Stimulated activated CD4-positive, alpha-beta T cell treated with anti-CD3 and anti-CD28 coated beads, Interleukin-4, amount 100 ng/mL, for 48 hours (primary cell): ENCODE measurements at regions not wholly inside any gene's neighbourhood (a gene's known extent, or its start where the extent isn't known, plus 50 kb on each side); places are given as distances from the start of the nearest gene placed in this dataset.

Source experiments
- DNase-seq, 2 donors: peaks; one replicate each; pipeline ENCODE4 v3.0.0-alpha.2; 2020; ENCODE audit warnings: low read depth in 2 of 2

- DNase-seq, result no peak
These were observed 204.4 kb downstream of the SAMD5 start for GRCh38 chr6:147712841-147713240.

- DNase-seq, result no peak
These were observed 206.5 kb downstream of the SAMD5 start for GRCh38 chr6:147715035-147715434.

GRCh38 chr6:147716434-147716833, 207.9 kb downstream of the SAMD5 start:
- no peak for DNase-seq

GRCh38 chr6:147717991-147718390, 209.5 kb downstream of the SAMD5 start:
- DNase-seq, result no peak

GRCh38 chr6:147722158-147722557, 213.7 kb downstream of the SAMD5 start:
- no peak for DNase-seq

GRCh38 chr6:147724454-147724853, 216.0 kb downstream of the SAMD5 start:
- DNase-seq, result no peak

GRCh38 chr6:147726342-147726741, 217.9 kb downstream of the SAMD5 start:
- no peak for DNase-seq

GRCh38 chr6:147728903-147729302, 220.4 kb downstream of the SAMD5 start:
- DNase-seq, result no peak

GRCh38 chr6:147733686-147734085, 225.2 kb downstream of the SAMD5 start:
- no peak for DNase-seq

- DNase-seq, result no peak
These were observed 225.7 kb downstream of the SAMD5 start for GRCh38 chr6:147734151-147734550.

- DNase-seq, result no peak
These were observed 227.4 kb downstream of the SAMD5 start for GRCh38 chr6:147735924-147736323.

GRCh38 chr6:147737115-147737514, 228.6 kb downstream of the SAMD5 start:
- no peak for DNase-seq

- no peak for DNase-seq
These were observed 229.6 kb downstream of the SAMD5 start for GRCh38 chr6:147738099-147738498.

GRCh38 chr6:147738516-147739162, 230.1 kb downstream of the SAMD5 start:
- no peak for DNase-seq

- DNase-seq, result no peak
These were observed 231.8 kb downstream of the SAMD5 start for GRCh38 chr6:147740326-147740725.

GRCh38 chr6:147740916-147741315, 232.4 kb downstream of the SAMD5 start:
- no peak for DNase-seq

GRCh38 chr6:147741389-147741788, 232.9 kb downstream of the SAMD5 start:
- no peak for DNase-seq

- DNase-seq, result no peak
These were observed 233.9 kb downstream of the SAMD5 start for GRCh38 chr6:147742440-147742839.

GRCh38 chr6:147744012-147744411, 235.5 kb downstream of the SAMD5 start:
- no peak for DNase-seq

GRCh38 chr6:147749331-147749730, 240.8 kb downstream of the SAMD5 start:
- no peak for DNase-seq

- no peak for DNase-seq
These were observed 241.9 kb downstream of the SAMD5 start for GRCh38 chr6:147750413-147750812.

GRCh38 chr6:147751232-147751631, 242.7 kb downstream of the SAMD5 start:
- DNase-seq, result no peak

- DNase-seq, result no peak
These were observed 244.4 kb downstream of the SAMD5 start for GRCh38 chr6:147752689-147753403.

- DNase-seq, result no peak
These were observed 247.5 kb downstream of the SAMD5 start for GRCh38 chr6:147755999-147756398.
